Activated CD4-positive, alpha-beta T cell treated with anti-CD3 and anti-CD28 coated beads for 4 hours (primary cell): ENCODE measurements at regions not wholly inside any gene's neighbourhood (a gene's known extent, or its start where the extent isn't known, plus 50 kb on each side); places are given as distances from the start of the nearest gene placed in this dataset.

Experiments used
- DNase-seq, 2 donors: peaks; one replicate each; pipeline ENCODE4 v3.0.0-alpha.2; 2020

DNA sequence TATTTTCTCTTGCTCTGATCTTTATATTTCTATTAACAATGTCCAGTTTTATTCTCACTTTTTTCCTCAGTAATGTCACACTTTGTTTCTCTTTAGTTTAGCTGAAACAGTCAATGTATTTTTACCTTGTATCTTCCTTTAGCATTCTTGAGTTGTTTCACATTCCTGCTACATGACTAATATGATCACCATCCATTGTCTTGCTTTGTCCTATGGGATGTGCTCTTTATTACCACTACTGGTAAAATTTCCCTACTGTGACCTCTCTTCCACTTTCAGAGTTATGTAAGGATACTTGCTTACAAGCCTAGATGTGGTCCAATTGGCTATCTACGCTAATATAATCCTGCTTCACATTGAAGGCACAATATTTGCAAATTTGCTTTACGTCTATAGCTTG, 457.9 kb downstream of the PIK3C3 start:
- no peak for DNase-seq

DNA sequence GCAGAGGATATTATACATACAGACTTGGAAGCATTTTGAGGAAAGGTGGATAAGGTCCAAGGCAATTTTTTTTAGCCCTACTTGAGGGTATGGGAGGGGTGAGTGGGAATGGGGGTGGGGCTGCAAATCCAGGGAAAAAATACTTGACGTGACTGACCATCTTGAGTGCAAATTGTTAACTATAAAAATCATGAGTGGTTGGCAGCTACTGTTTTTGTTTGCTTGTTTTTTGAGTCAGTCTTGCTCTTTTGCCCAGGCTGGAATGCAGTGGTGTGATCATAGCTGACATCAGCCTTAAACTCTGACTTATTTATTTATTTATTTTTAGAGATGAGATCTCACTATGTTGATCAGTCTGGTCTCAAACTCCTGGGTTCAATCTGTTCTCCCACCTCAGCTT, 458.8 kb downstream of the PIK3C3 start:
- no peak for DNase-seq

DNA sequence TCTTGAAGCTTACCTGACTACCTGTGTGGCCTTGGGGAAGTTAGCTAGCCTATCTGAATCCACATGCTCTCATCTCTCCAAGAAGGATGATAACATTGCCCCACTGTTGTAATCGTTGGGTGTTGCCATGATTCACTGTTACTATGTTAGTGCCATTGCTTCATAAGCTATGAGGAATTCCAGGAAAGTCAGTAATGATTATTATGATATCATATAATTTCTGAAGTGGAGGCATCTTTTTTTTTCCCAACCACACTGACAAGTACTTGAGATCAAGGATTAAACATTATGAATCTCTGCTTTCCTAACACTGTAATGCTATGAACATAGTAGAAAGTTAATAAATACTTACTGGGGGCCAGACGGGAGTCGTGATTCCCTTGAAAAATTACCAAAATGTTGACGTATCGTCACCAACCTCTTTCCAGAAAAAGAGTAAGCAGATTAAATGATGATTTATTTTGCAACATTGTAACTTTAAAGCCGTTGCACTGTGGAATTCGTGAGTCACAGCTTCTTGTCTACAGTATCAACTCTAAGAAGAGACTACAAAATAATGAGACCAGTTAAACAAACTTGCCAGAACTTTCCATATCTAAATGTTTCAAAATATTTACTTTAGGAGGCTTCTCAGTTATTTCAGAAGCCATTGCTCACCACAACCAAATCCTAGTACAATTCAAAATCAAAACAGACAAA, 459.9 kb downstream of the PIK3C3 start:
- DNase-seq, result no peak

DNA sequence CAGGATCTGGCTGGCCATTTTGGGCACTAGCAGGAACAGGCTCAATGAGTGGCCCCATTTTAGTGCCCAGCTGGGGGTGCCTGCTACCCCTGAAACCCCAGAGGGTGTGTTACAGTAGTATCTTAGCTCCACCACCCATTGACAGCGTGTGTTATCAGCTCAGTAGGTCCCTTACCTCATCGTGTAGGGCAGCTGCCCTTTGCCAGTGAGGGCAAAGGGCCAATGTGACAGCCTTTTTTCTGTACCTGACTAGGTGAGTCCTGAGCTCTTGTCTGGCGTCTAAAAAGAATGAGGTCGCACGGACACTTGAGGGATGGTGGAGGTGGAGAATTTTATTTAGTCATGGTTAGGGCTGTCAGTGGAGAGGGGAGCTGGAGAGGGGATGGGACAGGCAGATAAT, 462.2 kb downstream of the PIK3C3 start:
- no peak for DNase-seq

DNA sequence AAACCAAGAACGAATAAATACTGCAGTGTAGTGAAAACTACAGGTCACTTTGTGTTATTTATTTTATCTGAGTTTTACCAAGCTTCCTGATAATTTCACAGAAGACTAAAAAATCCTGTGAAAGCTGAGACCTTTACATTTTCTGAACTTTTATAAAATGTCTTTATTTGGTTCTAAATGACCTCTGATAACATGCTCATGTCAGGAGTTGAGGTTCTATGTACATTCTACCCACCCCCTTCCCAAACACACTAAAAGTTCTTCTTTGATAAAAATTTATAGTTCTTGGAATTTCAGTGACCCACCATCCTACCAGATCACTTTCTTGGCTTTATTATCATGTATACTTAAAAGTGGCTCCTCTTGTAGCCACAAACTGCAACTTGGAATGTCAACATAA, 463.1 kb downstream of the PIK3C3 start:
- DNase-seq, result no peak

DNA sequence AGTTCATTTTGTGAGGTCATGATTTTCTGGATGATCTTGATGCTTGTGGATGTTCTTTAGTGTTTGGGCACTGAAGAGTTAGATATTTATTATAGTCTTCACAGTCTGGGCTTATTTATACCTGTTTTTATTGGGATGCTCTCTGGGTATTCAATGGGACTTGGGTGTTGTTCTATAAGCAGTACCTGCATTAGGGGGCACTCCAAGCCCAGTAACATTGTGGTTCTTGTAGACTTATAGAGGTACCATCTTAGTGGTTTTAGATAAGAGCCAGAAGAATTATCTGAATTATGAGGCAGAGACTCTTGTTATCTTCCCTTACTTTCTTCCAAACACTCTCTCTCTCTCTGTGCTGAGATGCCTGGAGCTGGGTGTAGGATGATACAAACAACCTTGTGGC, 470.0 kb downstream of the PIK3C3 start:
- DNase-seq, result no peak

DNA sequence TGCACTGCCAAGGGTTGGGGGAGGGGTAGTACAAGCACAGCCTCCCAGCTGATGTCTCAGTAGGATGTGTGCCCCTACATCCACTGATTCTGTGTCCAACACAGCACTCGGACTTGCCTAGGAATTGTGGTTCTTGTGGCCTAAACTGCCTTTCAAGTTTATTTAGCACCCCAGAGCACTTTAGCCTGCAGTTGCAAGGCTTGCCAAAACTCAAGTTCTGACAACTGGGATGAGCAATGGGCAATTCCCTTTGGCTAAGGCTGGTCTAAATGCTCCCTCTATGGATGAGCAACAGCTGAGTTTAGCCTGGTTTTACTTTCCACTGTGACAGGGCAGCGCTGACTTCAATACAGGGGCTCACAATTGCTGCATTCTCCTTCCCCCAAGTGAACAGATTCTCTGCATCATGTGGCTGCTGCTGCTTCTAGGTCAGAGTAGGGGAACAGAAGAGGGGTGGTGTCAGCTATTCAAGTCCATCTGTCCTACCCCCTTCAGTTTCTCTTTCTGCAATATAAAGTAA, 471.5 kb downstream of the PIK3C3 start:
- no peak for DNase-seq

DNA sequence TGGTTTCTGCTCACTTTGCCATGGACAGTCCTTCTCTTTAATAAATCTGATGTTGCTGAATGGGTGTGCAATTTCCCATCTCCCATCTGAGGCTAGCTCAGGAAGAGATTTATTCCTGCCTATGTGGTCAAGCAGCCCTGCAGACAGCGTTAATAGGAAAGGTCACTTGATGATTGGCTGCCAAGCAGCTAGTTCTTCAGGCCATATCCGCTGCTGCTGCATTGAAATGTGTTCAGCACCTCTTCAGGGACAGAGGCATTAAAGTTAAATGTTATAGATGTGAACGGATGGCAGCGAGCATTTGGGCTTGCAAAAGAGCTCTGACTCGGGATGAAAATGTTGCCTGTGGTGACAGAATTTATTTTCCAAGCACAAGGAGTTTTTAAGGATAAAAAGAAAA, 474.2 kb downstream of the PIK3C3 start:
- no peak for DNase-seq

DNA sequence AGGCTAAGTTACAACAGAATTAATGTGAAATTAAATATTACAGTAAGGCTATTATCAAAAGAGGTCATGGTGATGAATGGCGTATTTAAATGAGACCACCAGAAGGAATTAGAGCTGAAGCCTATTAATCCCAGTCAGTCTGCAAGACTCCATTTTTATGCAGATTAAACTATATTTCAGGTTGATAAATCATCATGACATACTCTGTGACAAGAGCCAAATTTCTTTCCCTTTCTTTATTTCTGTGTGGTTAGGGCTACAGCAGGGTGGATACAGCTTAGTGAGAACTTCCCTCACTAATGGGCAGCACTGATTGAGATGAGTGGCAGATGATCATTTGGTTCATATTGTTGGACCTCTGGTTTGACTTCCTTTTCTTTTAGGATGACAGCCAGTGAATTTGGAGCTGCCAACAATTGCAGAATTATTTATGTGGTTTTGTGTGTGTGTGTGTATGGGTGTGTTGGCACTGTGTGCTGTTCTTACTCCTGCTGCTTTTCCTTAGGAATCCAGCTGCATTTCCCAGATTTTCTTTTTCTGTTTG, 481.3 kb downstream of the PIK3C3 start:
- DNase-seq, result no peak

DNA sequence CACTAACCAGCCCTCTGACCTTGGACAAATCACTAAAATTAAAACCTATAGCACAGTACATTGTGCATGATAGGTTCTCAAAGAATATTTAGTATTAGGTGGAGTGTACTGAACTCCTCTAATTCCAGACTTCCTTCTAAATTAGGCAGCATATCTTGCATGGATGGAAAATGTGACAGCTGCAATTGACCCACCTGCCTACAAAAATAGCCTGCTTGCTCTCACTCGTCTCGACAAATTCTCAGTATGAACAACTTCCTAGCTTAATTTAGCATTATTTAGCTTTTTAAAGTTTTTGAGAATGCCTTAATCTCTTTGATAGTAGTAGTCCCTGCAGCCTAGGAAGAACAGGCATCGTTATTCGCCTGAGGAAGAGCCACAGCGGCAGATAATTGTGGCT, 482.0 kb downstream of the PIK3C3 start:
- DNase-seq, result no peak

DNA sequence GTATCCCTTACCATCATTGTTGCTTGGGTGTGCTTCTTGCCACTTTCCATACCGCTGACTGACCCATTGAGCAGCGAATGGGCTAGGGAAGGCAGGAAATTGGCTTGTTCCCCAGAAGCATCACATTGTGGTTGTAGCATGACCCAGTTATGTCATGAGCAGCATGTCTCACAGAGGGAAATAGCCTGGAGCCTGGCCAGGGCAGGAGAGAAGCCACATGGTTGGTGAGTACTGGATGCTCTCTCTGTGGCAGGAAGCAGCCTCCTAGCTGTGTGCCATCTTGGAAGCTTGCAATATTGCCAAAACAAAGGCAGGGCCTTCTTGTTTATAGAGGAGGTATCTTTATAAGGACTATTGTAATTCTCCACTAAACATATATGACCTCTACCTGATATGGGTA, 482.6 kb downstream of the PIK3C3 start:
- no peak for DNase-seq

DNA sequence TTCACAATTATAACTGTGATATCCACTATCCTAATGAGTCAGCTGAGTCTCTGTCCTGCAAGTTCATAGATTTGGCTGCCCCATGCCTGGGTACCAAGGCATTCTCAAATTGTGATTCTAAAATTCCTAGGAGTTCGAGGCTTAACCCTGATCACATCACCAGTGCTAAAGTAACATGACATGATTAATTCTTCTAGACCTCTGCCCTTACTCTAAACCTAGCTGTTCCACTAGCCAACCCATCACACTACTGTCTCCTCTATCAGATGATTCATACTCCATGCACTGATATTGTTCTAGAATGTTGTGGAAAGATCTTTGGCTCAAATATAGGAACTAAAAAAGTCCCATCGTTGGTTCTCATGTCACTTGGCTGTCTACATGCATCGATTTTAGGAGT, 487.6 kb downstream of the PIK3C3 start:
- no peak for DNase-seq

DNA sequence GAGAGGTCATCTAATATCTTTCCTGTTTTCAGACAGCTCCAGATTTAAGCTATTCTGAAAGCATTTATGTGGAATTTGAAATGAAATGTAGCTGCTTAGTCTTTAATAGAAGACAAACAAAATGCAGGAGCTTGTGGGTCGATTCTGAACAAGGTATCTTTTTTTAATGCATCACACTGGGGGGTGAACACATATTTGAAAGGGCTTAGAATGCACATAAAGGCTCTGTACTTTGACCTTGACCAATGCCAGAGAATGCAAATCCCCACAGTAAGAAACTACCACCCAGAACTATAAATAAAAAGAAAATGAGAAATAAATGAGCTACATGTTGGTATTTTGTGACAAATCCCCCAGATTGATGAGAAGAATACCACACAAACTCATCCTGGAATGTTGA, 489.3 kb downstream of the PIK3C3 start:
- no peak for DNase-seq

DNA sequence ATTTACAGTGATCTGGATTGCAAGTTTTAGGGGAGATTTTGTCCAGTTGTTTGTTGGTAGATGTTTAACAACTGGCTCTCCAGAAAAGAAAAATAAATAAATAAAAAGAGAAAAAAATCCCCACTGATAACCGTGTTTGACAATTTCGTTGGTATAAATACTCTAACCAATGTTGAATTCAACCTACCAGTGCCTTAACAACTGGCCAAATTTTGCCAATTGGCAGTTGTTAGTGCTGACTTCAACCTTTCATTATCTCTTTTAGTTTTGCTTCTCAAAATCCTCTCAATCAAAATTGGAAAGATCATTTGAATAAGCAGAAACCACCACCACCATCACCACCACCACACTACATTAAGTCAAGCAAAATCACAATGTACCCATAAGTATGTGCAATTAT, 490.3 kb downstream of the PIK3C3 start:
- DNase-seq, result no peak

DNA sequence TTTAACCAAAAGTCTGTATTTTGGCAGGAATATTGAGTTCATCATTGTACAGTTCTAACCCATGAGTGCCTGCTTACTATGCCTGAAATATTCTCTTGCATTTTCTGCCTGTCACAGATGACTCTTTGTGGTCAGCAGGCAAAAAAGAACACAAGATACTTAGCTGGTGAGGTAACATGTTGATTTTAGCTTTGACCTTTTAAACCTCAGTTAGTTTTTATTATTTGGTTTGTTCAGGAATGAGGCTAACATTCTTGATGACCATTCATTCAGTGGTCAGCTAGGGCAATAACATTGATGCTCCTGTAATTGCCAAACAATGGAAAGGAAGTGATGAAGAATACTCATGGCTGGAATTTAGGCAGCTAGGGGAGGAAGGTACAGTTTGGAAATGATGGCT, 491.2 kb downstream of the PIK3C3 start:
- DNase-seq, result no peak

DNA sequence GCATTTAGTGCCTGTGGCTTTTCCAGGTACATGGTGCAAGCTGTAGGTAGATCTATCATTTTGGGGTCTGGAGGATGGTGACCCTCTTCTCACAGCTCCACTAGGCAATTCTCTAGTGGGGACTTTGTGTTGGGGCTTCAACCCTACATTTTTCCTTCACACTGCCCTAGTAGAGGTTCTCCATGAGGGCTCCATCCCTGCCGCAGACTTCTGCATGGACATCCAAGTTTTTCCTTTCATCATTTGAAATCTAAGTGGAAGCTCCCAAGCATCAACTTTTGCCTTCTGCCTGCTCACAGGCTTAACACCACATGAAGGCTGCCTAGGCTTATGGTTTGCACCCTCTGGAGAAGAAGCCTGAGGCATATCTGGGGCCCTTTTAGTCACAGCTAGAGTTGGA, 492.7 kb downstream of the PIK3C3 start:
- DNase-seq, result no peak

DNA sequence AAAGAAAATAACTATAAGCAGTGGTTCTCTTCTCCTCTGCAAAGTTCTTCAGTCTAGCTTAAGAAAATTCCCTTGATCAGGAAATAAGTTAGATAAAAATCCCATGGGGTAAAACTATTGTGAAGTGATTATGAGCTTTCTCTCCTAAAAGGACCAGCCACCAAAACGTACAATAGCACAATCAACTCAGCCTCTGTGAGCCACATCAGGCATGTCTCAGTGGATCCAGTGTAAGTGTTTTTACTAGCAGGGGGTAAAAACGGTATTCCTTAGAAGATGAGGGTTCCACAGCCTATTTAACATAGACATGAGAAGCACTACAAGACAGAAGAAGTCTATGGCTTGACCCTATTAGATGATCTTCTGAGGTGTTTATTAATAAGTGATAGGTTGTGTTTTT, 503.2 kb downstream of the PIK3C3 start:
- DNase-seq, result no peak

DNA sequence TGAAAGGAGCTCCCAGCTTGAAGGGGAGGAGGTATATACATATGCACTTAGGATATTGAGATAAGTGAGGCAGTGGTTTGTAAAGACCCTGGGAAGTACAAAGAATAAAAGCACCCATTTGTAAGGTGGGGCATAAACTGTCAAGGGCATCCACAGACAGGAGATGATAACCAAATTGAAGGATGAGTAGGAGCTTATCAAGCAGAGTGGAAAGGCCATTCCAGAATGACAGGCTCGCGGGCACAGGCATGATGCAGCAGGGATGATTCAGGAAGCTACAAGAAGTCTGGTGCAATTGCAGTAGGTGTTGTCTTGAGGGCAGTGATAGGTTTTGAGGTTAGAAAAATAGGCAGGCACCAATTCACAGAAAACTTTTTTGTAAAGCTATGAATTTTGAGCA, 504.8 kb downstream of the PIK3C3 start:
- DNase-seq, result no peak

DNA sequence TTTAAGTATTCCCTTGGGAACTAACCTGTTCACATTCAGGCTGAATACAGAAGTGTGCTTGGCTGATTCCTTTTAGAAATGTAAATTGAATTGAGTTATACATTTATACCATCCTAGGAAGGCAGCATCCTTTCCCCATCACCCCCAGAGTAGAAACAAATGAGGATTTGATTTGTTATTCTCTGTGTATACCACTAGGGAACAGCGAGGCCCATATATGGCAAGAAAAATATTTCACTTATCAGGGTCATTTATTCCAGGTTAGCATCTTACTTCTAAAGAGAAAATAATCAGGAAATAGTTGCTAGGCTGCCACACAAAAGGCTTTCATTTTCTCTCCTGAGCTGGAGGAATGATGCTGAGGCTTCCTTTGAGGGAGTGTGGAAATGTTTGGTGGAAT, 516.9 kb downstream of the PIK3C3 start:
- DNase-seq, result no peak

DNA sequence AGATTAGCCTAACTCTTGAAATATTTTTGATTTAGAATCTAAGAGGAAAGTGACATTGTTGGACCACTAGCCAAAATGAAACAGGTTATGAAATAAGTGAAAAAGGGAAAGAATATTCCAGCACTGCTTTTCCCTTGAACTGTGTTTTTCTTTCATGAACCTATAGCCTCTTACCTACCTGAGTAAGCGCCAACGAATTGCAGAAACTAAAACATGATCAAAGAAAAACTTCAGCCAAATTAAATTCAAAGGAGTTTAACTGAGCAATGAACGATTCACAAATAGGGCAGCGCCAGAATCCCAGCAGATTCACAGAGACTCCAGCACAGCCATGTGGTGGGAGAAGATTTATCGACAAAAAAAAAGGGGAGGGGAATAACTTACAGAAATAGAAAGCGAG, 518.6 kb downstream of the PIK3C3 start:
- no peak for DNase-seq

DNA sequence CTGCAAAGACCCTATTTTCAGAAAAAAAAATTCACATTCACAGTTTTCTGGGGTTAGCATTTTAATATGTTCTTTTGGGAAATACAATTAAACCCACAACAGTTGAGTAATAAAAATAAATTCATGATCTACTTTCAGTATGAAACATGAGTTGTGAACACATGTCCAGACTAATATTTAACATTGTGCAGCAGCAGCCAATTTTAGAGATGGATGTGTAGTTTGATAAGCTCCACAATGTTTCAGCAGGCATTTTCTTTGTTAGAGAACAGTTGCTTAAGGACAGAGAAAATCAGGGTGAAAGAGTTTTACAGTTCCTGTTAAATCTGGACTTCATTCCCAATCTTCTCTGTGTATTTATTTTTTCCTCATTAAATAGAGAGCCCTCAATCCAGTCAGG, 519.5 kb downstream of the PIK3C3 start:
- DNase-seq, result no peak

DNA sequence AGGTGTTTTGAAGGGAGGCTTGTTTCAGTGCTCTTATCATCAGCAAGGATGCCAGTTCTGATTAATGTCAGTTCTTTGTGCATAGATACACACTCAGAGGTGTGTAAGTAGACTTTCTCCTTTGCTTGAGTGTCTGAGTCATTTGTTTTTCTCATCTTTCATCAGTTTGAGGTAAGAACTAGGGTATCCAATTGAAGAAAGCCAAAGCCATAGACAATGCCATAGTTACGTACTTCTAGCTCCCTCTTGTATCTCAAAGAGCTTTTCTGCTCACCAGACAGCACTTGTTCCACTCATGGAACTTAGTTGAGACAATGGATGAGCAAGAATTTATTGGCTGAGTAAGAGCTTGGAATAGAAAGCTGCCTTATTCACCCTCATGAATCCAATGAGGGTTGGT, 520.1 kb downstream of the PIK3C3 start:
- no peak for DNase-seq

DNA sequence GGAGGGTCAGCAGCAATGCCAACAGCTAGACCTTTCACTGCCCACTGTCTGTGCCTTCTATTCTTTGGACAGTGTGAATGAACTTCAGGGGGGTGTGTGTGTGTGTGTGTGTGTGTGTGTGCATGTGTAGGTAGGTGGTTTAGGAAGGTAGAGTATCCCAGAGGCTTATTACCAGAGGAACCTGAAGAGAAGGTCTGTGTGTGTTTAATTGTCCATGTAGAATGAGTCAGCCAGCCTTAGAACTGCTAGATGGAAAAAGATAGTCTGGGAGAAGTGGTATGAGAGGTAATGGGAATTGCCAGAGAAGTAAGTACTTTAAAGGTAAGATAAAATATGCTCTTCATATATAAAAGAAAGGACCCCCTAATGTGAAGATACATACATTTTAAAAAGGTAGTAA, 522.2 kb downstream of the PIK3C3 start:
- DNase-seq, result no peak

DNA sequence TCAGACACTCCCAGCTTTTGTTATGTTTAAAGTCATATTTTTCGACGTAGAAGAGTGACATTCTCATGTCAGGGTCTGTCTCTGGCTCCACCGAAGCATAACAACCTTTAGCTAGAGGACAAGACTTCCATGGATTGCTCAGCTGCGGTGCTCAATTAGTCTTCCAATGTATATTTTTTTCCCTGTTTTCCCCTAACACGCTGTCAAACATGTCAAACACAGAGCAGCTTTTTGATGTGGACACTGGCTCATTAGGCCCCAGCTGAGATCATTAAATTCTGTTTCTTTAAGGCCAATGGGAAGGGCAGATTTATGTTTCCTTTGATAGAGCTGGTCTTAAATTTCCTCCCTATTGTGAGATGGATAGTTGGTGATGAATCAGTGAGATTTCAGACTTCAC, 525.4 kb downstream of the PIK3C3 start:
- DNase-seq, result no peak

DNA sequence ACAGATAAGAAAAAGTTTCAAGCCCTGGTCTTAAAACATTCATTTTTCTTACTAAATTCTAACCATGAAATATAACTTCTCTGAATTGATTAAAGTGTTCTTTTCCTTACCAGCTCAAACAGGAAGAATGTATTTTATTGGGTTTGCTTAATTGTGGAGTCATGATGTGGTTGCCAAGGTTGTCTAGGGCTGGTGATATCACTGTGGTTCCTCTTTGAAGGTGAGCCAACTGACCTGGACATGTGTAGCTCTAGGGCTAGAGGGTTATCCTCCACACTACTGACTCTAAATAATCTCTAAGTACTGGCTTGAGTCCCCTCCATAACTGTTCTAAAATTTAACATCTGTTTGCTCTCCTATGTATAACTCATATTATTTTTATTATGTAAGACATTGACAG, 529.6 kb downstream of the PIK3C3 start:
- DNase-seq, result no peak
